MCF 10A (cell line): ENCODE measurements at regions not wholly inside any gene's neighbourhood (a gene's known extent, or its start where the extent isn't known, plus 50 kb on each side); places are given as distances from the start of the nearest gene placed in this dataset.
A peak's percentile ranks its signal among the peaks of the same experiment; 100 is the strongest.

Experiments
- BruUV-seq: library from RNA; stranded (reverse); fragments of 400-500 nt; replicated peaks from 2 replicates; lab custom pipeline; 2021; lab: Mats Ljungman, UMichigan
- CTCF ChIA-PET: fragments of 300-600 bp; sonication (Branson Sonifier 250); formaldehyde crosslinking; extraction: SDS; loops from one replicate; lab custom pipeline; 2021; ENCODE audit warnings: antibody characterized with exemption, inconsistent platforms; lab: Yijun Ruan, JAX
- POLR2A ChIA-PET: fragments of 300-600, 350-650 bp; sonication (Branson Sonifier 250); formaldehyde crosslinking; extraction: SDS; loops from one replicate; lab custom pipeline; 2020; ENCODE audit warnings: antibody characterized with exemption, inconsistent platforms; lab: Yijun Ruan, JAX
- DNase-seq: peaks from one replicate; pipeline ENCODE4 v3.0.0-alpha.2; 2018; ENCODE audit not compliant: unreplicated experiment
- H3K27ac Mint-ChIP-seq: one replicate; pipeline ENCODE4 v1.8.0; 2022; ENCODE audit warnings: mild to moderate bottlenecking, low read depth, mixed read lengths; ENCODE audit not compliant: unreplicated experiment
- H3K27me3 Mint-ChIP-seq: one replicate; pipeline ENCODE4 v1.8.0; 2022; ENCODE audit warnings: mixed read lengths; ENCODE audit not compliant: insufficient read depth, unreplicated experiment
- H3K36me3 Mint-ChIP-seq: one replicate; pipeline ENCODE4 v1.8.0; 2022; ENCODE audit warnings: mild to moderate bottlenecking, moderate library complexity, mixed read lengths; ENCODE audit not compliant: insufficient read depth, unreplicated experiment
- H3K4me1 Mint-ChIP-seq: one replicate; pipeline ENCODE4 v1.8.0; 2022; ENCODE audit warnings: mixed read lengths; ENCODE audit not compliant: insufficient read depth, unreplicated experiment
- H3K4me3 Mint-ChIP-seq: one replicate; pipeline ENCODE4 v1.8.0; 2022; ENCODE audit warnings: mild to moderate bottlenecking, moderate library complexity, mixed read lengths; ENCODE audit not compliant: unreplicated experiment
- H3K9me3 Mint-ChIP-seq: one replicate; pipeline ENCODE4 v1.8.0; 2022; ENCODE audit warnings: mixed read lengths; ENCODE audit not compliant: unreplicated experiment
- CTCF ChIP-seq: fragments of 200-600 bp; IDR thresholded peaks from one replicate; pipeline ENCODE4 v1.8.0; 2022; ENCODE audit warnings: antibody characterized with exemption, mild to moderate bottlenecking; ENCODE audit not compliant: unreplicated experiment
- intact Hi-C: fragments of 100-400 bp; cut with micrococcal nuclease; formaldehyde crosslinking; loops from 2 replicates; pipeline ENCODE4 v1.14.1; 2022

- ChIA-PET POLR2A (no interaction called here), CTCF (no interaction called here)
- TF ChIP-seq CTCF, result no peak
- no peaks in the 10 kb centered on the region for H3K36me3 Mint-ChIP-seq
- no peak overlapping the region for H3K27ac Mint-ChIP-seq
- no peak overlapping the region for H3K4me3 Mint-ChIP-seq
- H3K27me3 Mint-ChIP-seq, result no peaks in the 10 kb centered on the region
- DNase-seq, result no peak
- H3K9me3 Mint-ChIP-seq, result peaks cover 24% of the 10 kb centered on the region
- H3K4me1 Mint-ChIP-seq, result no peaks in the 10 kb centered on the region
- intact Hi-C loops, result no loop called here
- no TSS peak for BruUV-seq
These were observed 416.8 kb downstream of the TMEM38B start for GRCh38 chr9:106111039-106111730.

- DNase-seq, result no peak
- no peaks in the 10 kb centered on the region for H3K27me3 Mint-ChIP-seq
- H3K4me3 Mint-ChIP-seq, result no peak overlapping the region
- CTCF ChIA-PET, result interaction anchor here (1.3 kb wide), 1 partner anchor 32 kb away, joined by 3 read pairs; no protein-coding TSS in a partner anchor
- H3K27ac Mint-ChIP-seq, result no peak overlapping the region
- peaks cover 31% of the 10 kb centered on the region for H3K9me3 Mint-ChIP-seq
- POLR2A ChIA-PET, result no interaction called here
- TF ChIP-seq CTCF, result no peak
- BruUV-seq, result no TSS peak
- intact Hi-C loops, result no loop called here
- H3K4me1 Mint-ChIP-seq, result no peaks in the 10 kb centered on the region
- no peaks in the 10 kb centered on the region for H3K36me3 Mint-ChIP-seq
These were observed 418.6 kb downstream of the TMEM38B start for GRCh38 chr9:106112935-106113334.

GRCh38 chr9:106119176-106119575, 424.8 kb downstream of the TMEM38B start:
- ChIA-PET POLR2A (no interaction called here), CTCF (interaction anchor here (1.6 kb wide), 1 partner anchor 10 kb away, joined by 5 read pairs; no protein-coding TSS in a partner anchor)
- Mint-ChIP-seq H3K27me3 (no peaks in the 10 kb centered on the region), H3K9me3 (peaks cover 43% of the 10 kb centered on the region), H3K36me3 (peaks cover 5% of the 10 kb centered on the region), H3K4me3 (no peak overlapping the region), H3K27ac (no peak overlapping the region), H3K4me1 (no peaks in the 10 kb centered on the region)
- DNase-seq, result peak; percentile 7
- no TSS peak for BruUV-seq
- intact Hi-C loops, result no loop called here
- TF ChIP-seq CTCF, result no peak

GRCh38 chr9:106120071-106120470, 425.7 kb downstream of the TMEM38B start:
- BruUV-seq, result no TSS peak
- TF ChIP-seq CTCF, result no peak
- intact Hi-C loops, result no loop called here
- Mint-ChIP-seq H3K4me3 (no peak overlapping the region), H3K27ac (no peak overlapping the region), H3K27me3 (no peaks in the 10 kb centered on the region), H3K9me3 (peaks cover 49% of the 10 kb centered on the region), H3K36me3 (peaks cover 5% of the 10 kb centered on the region), H3K4me1 (no peaks in the 10 kb centered on the region)
- ChIA-PET POLR2A (no interaction called here), CTCF (interaction anchor here (0.6 kb wide), 1 partner anchor 284 kb away, joined by 3 read pairs; no protein-coding TSS in a partner anchor)
- no peak for DNase-seq
